DMS53 (cell line): ENCODE measurements at regions not wholly inside any gene's neighbourhood (a gene's known extent, or its start where the extent isn't known, plus 50 kb on each side); places are given as distances from the start of the nearest gene placed in this dataset.
A peak's percentile ranks its signal among the peaks of the same experiment; 100 is the strongest.

Experiments used
- DNase-seq: peaks from one replicate; lab custom pipeline; 2025; lab: John Stamatoyannopoulos, UW

- DNase-seq, result no peak
These were observed 208.7 kb upstream of the NCAM1 start for GRCh38 chr11:112752563-112752962.

DNA sequence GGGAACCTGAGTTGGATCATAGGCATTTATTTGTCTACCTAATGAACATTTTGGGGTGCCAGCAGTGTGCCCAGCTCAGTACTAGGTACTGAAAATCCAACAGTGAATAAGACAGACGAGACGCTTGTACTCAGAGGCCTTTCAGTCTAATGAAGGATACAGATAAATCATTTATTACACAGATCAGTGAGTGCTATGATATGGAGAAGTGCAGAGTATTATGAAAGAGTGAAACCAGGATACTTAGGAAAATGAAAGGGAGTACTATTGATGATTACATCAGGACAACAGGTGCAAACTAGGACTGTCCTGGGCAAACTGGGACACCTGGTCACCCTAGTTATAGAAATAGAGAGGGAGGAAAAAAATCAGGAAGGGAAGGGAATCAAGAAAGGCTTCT is 207.5 kb upstream of the NCAM1 start:
- no peak for DNase-seq

DNA sequence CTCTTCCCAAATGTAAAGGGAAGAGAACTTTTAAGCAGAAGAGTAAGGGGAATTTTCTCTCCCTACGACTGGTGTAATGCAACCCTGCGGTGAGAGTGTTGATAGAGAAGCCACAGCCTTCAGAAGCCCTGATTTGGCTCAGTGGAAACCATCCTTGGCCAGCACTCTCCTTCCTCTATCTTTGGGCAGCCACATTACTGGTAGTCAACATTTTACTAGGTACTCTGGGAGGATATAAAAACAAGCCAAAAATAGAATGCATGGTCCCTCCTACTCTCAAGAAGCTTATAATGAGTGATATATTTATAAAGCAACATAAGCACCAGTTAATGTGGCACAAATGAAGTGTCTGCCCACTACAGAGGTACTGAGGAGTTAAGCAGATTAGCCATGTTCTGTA is 201.8 kb upstream of the NCAM1 start:
- DNase-seq, result no peak

- DNase-seq, result peak; percentile 40
These were observed 200.7 kb upstream of the NCAM1 start for GRCh38 chr11:112760396-112761059.

- no peak for DNase-seq
These were observed 199.1 kb upstream of the NCAM1 start for GRCh38 chr11:112761911-112762706.

- no peak for DNase-seq
These were observed 198.5 kb upstream of the NCAM1 start for GRCh38 chr11:112762707-112763090.

GRCh38 chr11:112765337-112765736 is 195.9 kb upstream of the NCAM1 start:
- no peak for DNase-seq

DNA sequence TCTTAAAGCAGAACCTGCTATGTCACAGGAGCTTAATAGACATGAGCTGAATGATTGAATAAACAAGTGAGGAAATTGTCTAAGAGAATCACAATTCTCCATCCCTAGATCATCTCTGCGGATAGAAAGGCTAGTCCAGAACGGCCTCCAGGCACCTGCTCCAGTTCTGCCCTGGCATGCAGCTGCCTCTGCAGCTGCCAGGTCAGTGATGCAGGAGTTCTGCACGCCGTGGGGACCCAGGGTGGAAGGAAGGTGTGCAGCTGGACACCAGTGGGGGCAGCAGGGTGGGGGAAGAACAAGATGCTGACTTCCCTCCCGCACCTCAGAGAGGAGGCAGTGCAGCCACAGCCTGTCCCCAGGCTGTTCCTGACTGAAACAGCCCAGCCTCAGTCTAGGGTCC is 192.1 kb upstream of the NCAM1 start:
- peak; percentile 43 for DNase-seq

- no peak for DNase-seq
These were observed 191.6 kb upstream of the NCAM1 start for GRCh38 chr11:112769584-112769983.

DNA sequence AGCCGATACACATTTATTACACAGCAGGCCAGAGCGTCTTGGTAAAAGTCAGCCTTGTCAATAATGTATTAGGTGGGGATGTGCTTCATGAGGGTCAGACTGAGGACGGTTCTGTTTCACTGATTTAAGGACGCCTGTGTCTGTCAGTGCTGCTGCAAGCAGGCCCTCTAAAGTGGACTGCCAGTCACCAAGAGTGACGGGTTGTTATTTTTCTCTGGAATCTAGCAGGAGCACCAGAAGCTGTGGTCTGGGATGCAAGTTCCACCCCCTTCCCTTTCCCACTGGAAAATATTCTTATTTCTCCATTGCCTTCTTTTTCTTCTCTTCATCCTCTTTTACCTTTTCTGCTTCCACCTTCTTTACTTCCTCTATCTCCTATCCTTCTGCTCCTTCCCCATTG is 191.2 kb upstream of the NCAM1 start:
- DNase-seq, result no peak

DNA sequence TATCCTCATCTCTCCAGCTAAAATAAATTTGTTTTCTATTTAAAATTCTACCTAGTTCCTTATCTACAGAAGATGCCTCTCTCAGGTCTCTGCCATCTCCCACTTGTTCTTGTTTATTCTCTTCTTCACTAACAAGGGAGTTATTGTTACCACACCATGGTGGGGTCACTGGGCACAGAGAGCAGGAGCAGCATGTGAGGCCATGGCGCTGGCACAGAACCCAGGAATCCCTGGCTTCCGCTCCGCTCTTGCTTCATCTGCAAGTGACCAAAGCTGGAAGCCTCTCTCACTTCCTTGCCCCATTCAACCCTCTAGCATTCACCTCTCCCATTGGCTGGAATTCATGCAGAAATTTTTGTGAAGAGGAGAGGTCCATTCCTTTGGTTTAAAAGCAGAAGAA is 190.7 kb upstream of the NCAM1 start:
- DNase-seq, result no peak

- DNase-seq, result no peak
These were observed 189.4 kb upstream of the NCAM1 start for GRCh38 chr11:112771851-112772250.

GRCh38 chr11:112773264-112773663 is 188.0 kb upstream of the NCAM1 start:
- DNase-seq, result no peak

GRCh38 chr11:112776834-112777233 is 184.4 kb upstream of the NCAM1 start:
- DNase-seq, result no peak

GRCh38 chr11:112777283-112777751 is 183.9 kb upstream of the NCAM1 start:
- no peak for DNase-seq

GRCh38 chr11:112778091-112778876 is 182.9 kb upstream of the NCAM1 start:
- DNase-seq, result no peak

GRCh38 chr11:112778877-112779266 is 182.3 kb upstream of the NCAM1 start:
- DNase-seq, result no peak

- peak; percentile 53 for DNase-seq
These were observed 180.7 kb upstream of the NCAM1 start for GRCh38 chr11:112780351-112781087.

DNA sequence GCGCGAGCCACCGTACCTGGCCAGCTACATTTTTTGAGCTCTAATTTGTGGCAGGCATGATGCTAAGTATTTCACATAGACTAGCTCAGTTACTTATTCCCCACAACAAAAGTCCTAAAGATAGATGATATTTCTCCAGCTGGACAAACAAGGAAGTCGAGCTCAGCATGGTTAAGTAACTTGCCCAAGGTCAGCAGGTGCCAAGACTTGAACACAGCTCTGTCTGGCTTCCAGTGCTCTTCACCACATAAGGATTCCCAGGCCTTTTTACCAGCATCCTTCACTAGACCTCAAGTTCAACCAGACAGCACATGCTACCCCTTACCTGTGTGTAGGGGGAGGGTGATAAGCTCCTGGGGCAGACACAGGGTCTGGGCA is 177.3 kb upstream of the NCAM1 start:
- peak; percentile 21 for DNase-seq

DNA sequence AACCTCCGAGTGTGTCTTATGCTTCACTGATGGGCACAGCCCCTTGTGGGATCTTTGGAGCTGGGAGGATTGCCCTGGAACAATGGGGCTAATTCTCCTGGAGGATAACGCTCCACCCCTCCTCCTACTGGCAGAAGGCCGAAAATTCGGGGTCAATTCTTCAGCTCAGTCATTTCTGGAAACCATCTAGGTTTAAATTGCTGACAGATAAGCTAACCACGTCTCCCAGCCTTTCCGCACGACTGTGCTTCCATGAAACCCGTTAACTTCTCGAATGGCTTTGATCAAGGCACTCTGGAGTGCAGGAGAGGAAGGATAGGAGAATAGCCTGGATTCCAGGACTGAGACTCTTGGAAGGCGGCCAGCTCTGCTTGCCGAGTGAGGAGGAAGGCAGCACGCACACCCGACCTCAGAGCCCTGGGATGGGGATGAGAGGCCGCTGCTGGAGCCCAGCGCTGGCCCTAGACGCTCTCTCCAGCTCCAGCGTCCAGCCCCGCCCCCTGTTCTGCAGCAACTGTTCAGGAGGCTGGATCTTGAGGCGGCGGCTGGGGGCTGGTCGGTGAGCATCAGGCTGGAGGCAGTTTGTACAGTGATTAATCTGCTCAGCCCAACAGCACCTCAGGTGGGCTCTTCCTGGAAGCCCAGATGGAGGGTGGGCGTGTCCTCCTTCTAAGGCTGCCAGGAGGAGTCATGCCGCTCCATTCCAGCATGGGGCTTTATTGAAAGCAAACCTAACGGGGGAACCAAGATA is 176.7 kb upstream of the NCAM1 start:
- DNase-seq, result peak; percentile 77

GRCh38 chr11:112785149-112785548 is 176.1 kb upstream of the NCAM1 start:
- peak; percentile 53 for DNase-seq
